Middle frontal gyrus (tissue), 1 donor: ENCODE measurements at regions not wholly inside any gene's neighbourhood (a gene's known extent, or its start where the extent isn't known, plus 50 kb on each side); places are given as distances from the start of the nearest gene placed in this dataset.
"Not testable (repeated sequence)": the region's sequence is repeated elsewhere in the genome, so short reads cannot be mapped to it uniquely, and the experiment has no call there.

ENCODE experiments used
- DNase-seq: peaks from one replicate; pipeline ENCODE4 v3.0.0-alpha.2; 2015; ENCODE audit warnings: low spot score; ENCODE audit errors: extremely low spot score

GRCh38 chr5:101520417-101520816 is 617.3 kb upstream of the ST8SIA4 start:
- no peak for DNase-seq

DNA sequence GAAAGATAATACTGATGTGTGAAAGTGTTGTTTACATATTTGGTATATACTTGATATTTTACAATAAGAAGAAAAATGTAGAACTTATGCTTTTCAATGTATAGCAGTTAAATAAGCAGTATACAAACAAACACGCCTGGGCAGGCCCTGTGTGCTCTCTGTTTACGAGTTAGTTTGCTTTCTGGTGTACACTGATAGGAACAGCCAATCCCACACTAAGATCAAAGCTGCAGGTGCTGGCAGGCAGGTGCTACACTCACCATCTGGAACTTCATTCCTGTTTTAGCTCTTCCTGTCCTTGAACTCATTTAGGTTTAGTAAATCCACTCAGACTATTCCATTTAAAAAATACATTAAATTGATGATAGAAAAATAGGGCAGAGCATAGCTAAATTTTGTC is 614.7 kb upstream of the ST8SIA4 start:
- no peak for DNase-seq

DNA sequence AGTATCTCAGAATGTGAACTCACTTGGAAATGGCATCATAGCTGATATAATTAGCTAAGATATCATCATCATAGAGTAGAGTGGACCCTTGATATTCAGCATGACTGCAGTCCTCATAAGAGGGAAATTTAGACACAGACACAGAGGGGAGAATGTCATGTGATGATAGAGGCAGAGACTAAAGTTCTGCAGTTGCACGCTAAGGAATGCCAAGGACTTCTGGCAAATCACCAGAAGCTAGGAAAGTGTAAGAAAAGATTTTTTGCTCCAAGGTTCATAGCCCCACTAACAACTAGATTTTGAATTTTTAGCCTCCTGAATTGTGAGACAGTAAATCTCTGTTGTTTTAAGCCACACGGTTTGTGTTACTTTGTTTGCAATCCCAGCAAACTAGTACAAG is 612.6 kb upstream of the ST8SIA4 start:
- no peak for DNase-seq

DNA sequence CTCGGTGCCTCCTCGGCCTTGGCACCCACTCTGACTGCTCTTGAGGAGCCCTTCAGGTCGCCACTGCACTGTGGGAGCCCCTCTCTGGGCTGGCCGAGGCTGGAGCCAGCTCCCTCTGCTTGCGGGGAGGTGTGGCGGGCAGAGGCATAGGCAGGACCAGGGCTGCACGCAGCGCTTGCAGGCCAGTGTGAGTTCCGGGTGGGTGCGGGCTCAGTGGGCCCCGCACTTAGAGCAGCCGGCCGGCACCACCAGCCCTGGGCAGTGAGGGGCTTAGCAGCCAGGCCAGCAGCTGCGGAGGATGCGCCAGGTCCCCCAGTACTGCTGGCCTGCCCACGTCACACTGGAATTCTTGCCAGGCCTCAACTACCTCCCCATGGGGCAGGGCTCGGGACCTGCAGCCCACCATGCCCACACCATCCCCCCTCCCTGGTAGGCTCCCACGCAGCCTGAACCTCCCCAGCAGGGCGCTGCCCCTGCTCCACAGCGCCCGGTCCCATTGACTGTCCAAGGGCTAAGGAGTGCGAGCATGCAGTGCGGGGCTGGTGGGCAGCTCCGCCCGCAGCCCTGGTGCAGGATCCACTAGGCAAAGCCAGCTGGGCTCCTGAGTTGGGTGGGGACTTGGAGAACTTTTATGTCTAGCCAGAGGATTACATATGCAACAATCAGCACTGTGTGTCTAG is 602.9 kb upstream of the ST8SIA4 start:
- no peak for DNase-seq

DNA sequence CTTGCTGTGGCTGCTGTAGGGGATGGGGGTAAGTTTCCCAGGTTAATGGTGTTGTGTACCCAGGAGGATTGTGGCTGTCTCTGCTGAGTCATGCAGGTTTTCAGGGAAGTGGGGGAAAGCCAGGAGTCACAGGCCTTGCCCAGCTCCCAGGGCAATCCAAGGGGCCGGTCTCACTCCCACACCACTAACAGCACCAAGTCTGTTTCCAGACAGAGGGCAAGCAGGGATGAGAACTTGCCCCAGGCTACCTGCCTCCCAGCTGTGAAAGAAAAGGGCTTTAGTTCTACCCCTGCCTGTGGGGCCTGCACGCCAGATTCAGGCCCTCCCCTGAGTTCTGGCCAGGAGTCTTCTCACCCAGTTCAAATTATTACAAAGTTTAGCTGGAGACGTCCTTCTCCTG is 579.8 kb upstream of the ST8SIA4 start:
- no peak for DNase-seq

DNA sequence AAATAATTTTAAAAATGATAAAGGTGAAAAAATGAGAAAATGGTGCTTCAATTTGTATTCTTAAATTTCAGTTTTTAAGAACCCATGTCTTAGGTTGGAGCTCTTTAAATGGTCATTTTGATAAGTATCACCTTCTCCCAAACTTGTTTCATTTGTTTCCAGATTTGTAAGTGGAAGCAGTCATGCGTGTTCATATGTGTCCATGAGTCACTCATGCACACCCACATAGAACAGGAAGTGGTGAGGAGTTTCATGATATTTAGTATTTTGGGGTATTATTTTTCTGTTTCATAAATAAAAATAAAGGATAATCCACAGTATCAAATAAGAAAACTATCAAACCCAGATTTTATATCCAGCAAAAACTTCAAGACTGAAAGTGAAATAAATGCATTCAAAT is 570.4 kb upstream of the ST8SIA4 start:
- no peak for DNase-seq

DNA sequence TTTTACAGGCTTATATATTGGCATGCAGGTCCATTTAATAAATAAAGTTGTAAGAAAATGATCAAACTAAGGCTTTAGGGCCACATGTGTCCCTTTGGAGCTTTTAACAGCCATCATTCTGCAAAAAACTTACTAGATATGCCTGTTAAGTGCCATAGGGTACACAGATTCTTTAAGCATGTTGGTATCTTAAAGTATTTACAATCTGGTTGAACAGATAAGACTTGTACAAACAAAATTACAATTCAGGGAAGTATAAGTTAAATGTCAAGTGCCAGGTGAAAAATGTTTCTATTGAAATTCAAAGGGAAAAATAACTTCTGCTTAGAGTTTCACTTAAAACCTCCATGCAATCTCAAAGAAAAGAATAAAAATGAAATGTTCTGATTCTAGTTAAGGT is 558.4 kb upstream of the ST8SIA4 start:
- no peak for DNase-seq

DNA sequence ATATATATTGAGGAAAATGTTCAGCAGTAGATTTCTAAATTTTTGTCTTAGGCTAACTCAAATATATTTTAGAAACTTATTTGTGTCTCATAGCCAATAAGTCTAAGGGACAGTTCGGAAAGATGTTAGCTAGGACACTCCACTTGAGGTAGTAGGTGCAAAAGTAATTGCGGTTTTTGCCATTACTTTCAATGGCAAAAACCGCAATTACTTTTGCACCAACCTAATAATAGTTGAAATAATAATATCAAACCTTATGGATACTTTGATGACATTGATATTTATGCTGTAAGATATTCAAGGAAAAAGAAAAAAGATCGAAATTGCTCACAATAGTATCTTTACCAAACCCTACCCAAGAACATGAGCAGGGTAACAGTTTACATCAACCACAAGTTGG is 555.5 kb upstream of the ST8SIA4 start:
- no peak for DNase-seq

GRCh38 chr5:101455851-101456250 is 552.8 kb upstream of the ST8SIA4 start:
- no peak for DNase-seq

DNA sequence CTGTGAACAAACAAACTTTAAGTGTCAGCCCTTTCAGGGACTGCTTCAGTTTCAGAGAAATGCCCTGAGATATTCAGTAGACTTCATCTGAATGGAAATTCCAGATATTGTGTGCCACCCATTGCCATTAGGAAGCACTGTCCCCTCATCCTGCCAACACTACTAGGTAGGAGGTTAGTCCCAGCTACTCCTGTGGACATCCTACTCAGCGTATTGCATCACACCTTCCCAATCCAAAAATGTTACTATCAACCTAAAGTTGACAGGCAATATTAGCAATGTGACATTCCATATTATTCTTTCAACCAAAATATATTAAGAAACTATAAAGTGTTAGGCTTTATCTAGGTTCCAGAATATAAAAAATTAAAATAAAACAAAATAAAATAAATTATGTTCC is 552.0 kb upstream of the ST8SIA4 start:
- DNase-seq: no peak

DNA sequence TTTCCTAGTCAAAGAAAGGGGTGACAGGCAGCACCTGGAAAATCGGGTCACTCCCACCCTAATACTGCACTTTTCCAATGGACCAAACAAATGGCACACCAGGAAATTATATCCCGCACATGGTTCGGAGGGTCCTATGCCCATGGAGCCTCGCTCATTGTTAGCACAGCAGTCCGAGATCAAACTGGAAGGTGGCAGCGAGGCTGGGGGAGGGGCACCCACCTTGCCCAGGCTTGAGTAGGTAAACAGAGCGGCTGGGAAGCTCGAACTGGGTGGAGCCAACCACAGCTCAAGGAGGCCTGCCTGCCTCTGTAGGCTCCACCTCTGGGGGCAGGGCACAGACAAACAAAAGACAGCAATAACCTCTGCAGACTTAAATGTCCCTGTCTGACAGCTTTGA is 539.2 kb upstream of the ST8SIA4 start:
- not testable (repeated sequence) for DNase-seq

DNA sequence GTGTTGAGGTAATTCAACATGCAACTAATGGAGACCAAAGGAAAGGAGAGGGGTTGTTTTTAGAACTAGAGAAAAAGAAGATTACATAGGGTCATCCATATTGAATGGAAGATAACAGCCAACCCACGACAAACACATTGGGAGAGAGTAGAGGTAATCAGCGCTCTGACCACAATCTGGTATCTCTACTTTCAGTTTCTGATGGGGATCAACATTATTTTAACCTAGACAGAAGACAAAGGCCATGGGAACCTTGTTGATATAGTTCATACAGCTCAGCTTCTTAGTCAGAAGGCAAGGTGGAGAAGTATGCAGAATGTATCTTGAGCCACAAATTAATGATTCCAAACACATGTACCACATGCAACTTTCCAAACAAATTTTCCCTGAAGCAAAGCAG is 537.1 kb upstream of the ST8SIA4 start:
- DNase-seq: no peak

DNA sequence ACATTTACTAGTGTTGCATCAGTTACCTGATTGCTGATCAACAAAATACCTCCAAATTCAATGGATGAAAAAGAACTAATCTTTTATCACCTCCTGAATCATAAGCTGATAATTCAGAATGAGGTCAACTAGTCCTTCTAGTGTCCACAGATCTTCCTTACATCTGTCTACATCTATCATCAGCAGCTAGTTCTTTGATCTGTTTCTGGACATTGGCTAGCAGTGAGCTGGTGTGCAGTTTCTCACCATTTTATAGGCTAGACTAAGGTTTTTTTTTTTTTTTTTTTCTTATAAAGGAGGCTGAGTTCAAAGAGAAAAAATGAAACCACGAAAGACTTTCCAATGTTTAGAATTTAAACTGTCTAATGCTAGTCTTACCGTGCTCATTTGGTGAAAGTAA is 534.3 kb upstream of the ST8SIA4 start:
- no peak for DNase-seq

DNA sequence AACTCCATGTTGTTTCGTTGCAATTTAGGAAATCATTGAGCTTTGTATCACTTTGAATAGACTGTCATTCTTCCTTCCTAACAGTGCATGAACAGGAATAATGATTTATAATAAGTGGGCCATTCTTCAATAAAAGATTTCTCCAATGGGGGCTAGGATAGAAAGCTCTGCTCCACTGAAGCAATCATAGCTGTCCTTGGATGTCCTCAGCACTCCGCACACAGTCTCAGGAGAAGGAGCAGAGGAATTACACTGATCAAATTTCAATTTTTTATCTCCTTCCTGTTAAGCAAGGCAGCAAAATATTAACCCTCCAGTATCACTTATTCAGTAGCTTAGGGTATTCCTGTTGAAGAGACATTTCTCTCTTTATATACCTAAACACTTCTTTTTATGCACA is 532.7 kb upstream of the ST8SIA4 start:
- DNase-seq: no peak

- no peak for DNase-seq
Measured at GRCh38 chr5:101431201-101431600, 528.1 kb upstream of the ST8SIA4 start.

DNA sequence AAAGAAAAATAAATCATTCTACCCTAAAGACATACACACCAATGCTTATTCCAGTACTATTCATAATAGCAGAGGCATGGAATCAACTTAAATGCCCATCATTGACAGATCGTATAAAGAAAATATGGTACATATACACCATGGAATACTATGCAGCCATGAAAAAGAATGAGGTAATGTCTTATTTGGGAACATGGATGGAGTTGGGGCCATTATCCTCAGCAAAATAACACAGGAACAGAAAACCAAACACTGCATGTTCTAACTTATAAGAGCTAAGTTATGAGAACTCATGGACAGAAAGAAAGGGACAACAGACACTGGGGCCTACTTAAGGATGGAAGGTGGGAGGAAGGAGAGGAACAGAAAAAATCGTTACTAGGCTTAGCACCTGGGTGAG is 527.5 kb upstream of the ST8SIA4 start:
- DNase-seq: no peak

GRCh38 chr5:101429241-101429640 is 526.2 kb upstream of the ST8SIA4 start:
- no peak for DNase-seq

DNA sequence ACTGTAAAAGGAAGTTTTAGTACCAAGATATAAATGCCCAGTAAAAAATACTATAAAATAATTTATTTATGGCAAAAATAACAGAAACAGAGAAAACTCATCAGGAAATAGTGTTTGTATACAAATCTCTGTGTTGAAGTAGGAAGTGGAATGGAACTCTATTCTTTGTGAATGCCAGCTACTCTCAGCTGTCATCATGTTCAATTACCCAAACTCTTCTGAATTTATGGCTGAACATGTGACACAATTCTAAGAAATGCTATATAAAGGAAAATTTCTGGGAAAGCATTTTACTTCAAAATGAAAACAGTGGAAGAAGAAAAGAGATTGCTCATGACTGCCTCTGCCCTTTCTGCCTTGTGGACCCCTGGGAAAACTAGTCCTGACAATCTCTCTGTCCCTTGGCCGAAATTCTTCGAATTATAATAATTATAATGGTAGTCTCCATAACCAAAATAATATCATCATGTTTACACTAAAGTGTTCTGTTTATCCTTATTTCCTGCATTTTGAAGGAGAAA is 522.3 kb upstream of the ST8SIA4 start:
- no peak for DNase-seq

DNA sequence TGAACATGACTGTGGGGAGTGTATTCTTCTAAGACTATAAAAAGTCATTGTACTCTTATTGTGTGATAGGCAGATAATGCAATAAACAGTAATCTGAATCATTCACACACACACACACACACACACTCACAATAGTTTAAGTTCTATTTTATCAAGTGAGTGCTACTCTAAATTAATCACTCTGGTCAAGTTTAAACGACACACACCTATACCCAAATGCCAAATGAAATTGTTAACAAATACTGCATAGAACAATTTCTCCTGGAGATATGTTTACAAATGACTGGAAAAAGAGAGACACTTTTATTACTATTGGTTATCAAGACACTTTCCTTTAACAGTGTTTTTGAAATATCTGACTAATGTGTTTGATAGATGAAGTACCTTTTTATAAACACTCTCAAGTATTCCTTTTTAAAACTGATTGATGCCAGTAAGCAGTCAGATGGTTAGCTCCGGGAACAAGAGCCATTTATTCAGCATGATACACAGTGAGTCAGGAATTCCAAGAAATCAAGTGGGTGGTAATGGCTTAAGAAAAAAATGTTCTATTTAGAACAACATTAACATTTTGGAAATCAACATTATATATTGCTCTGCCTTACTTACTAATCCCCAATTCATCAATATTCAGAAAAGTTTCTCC is 521.6 kb upstream of the ST8SIA4 start:
- DNase-seq: no peak

GRCh38 chr5:101418713-101419118 is 515.6 kb upstream of the ST8SIA4 start:
- DNase-seq: no peak

- DNase-seq: no peak
Measured at GRCh38 chr5:101404531-101404930, 501.4 kb upstream of the ST8SIA4 start.

DNA sequence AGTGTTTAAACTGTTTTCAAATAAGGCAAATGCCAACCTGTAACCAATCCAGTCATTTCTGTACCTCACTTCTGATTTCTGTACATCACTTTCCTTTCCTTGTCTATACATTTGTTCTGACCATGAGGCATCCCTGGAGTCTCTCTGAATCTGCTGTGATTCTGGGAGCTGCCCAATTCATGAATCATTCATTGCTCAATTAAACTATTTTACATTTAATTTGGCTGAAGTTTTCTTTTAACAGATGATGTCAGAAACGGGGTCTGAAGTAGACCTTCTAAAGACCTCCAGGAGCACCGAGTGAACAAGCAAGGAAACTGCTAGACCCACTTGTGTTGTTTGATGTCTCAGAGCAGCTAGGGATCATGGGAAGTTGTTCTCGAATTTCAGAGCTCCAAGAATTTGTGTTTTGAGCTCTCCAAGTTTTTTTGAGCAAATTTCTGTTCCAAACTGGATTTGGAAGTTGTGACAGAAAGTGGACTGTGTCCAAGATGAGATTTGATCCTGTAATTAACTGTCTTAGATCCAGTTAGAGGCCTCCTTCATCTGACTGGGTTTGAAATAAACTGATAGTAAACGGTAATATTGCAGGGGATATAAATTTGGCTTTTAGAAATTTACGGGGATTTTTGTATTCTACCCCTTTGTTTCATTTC is 490.8 kb upstream of the ST8SIA4 start:
- DNase-seq: no peak
